ENCODE measurements at regions not wholly inside any gene's neighbourhood (a gene's known extent, or its start where the extent isn't known, plus 50 kb on each side); places are given as distances from the start of the nearest gene placed in this dataset.

- peak in 1 of 2 experiments; percentile 31 for DNase-seq
- no peaks in the 10 kb centered on the region for H3F3A ChIP-seq (ENCODE audit: insufficient read depth, low read depth)
- H3K4me3 ChIP-seq, result no peak overlapping the region
- H3K27ac ChIP-seq, result no peak overlapping the region
- H3K4me2 ChIP-seq, result no peak overlapping the region
- H3K4me1 ChIP-seq (replicated peaks; ENCODE audit: insufficient read depth), result no peaks in the 10 kb centered on the region
- H2AFZ ChIP-seq, result no peak overlapping the region; the same call in 1 of the 2 replicates
- H3K27me3 ChIP-seq (ENCODE audit: insufficient read depth, low read depth), result no peaks in the 10 kb centered on the region
- intact Hi-C loops (cut with micrococcal nuclease; ENCODE audit: unreplicated experiment), result no loop called here
- TF ChIP-seq CTCF (conservative IDR thresholded peaks at IDR 0.05) (no peak), EZH2 (IDR thresholded peaks at IDR 0.05; ENCODE audit: low read depth) (no peak)
- H4K20me1 ChIP-seq (ENCODE audit: insufficient read depth), result no peaks in the 10 kb centered on the region
- H3K9me2 ChIP-seq (ENCODE audit: insufficient read depth), result no peaks in the 10 kb centered on the region
- H3K79me2 ChIP-seq (ENCODE audit: low read depth), result no peaks in the 10 kb centered on the region
- no TSS peak for BruUV-seq (replicated peaks)
- ChIA-PET POLR2A (ENCODE audit: unreplicated experiment) (interaction anchor here (0.7 kb wide), 1 partner anchor 9 kb away, joined by 4 read pairs; no protein-coding TSS in a partner anchor), CTCF (interaction anchor here (0.6 kb wide), 1 partner anchor 1534 kb away, joined by 5 read pairs; no protein-coding TSS in a partner anchor)
- no peaks in the 10 kb centered on the region for H3K9me3 ChIP-seq (ENCODE audit: insufficient read depth, low read depth)
- no peaks in the 10 kb centered on the region for H3K36me3 ChIP-seq (ENCODE audit: low read depth)
These were observed 281.4 kb downstream of the HHIPL2 start for GRCh38 chr1:222266223-222267196.

GRCh38 chr1:222263791-222264190 lies 284.1 kb downstream of the HHIPL2 start:
- Histone ChIP-seq H4K20me1 (ENCODE audit: insufficient read depth) (no peaks in the 10 kb centered on the region), H3K9me3 (ENCODE audit: insufficient read depth, low read depth) (no peaks in the 10 kb centered on the region), H3K9me2 (ENCODE audit: insufficient read depth) (no peaks in the 10 kb centered on the region), H3F3A (ENCODE audit: insufficient read depth, low read depth) (no peaks in the 10 kb centered on the region), H3K27ac (no peak overlapping the region), H3K36me3 (ENCODE audit: low read depth) (no peaks in the 10 kb centered on the region), H3K4me1 (replicated peaks; ENCODE audit: insufficient read depth) (no peaks in the 10 kb centered on the region), H3K4me2 (no peak overlapping the region), H2AFZ (no peak overlapping the region), H3K27me3 (ENCODE audit: insufficient read depth, low read depth) (no peaks in the 10 kb centered on the region), H3K4me3 (no peak overlapping the region), H3K79me2 (ENCODE audit: low read depth) (no peaks in the 10 kb centered on the region)
- POLR2A ChIA-PET (ENCODE audit: unreplicated experiment), result no interaction called here
- no peak for TF ChIP-seq CTCF (conservative IDR thresholded peaks at IDR 0.05)
- TF ChIP-seq EZH2 (IDR thresholded peaks at IDR 0.05; ENCODE audit: low read depth), result no peak
- CTCF ChIA-PET, result no interaction called here
- intact Hi-C loops (cut with micrococcal nuclease; ENCODE audit: unreplicated experiment), result no loop called here
- DNase-seq, result no peak
- BruUV-seq (replicated peaks), result no TSS peak

GRCh38 chr1:222257027-222257426 lies 290.9 kb downstream of the HHIPL2 start:
- H3K9me3 ChIP-seq (ENCODE audit: insufficient read depth, low read depth), result no peaks in the 10 kb centered on the region; the same call in 1 of the 2 replicates
- no TSS peak for BruUV-seq (replicated peaks)
- no peak overlapping the region for H3K4me2 ChIP-seq
- TF ChIP-seq CTCF (conservative IDR thresholded peaks at IDR 0.05) (no peak), EZH2 (IDR thresholded peaks at IDR 0.05; ENCODE audit: low read depth) (no peak)
- H3K4me1 ChIP-seq (replicated peaks; ENCODE audit: insufficient read depth), result 0 out of 2 replicates have a peak, but pooled peaks cover 6% of the 10 kb centered on the region
- ChIA-PET CTCF (no interaction called here), POLR2A (ENCODE audit: unreplicated experiment) (no interaction called here)
- H3F3A ChIP-seq (ENCODE audit: insufficient read depth, low read depth), result no peaks in the 10 kb centered on the region
- no peaks in the 10 kb centered on the region for H3K9me2 ChIP-seq (ENCODE audit: insufficient read depth)
- H3K36me3 ChIP-seq (ENCODE audit: low read depth), result no peaks in the 10 kb centered on the region
- no peak overlapping the region for H2AFZ ChIP-seq
- no peaks in the 10 kb centered on the region for H3K79me2 ChIP-seq (ENCODE audit: low read depth)
- intact Hi-C loops (cut with micrococcal nuclease; ENCODE audit: unreplicated experiment), result no loop called here
- H3K27me3 ChIP-seq (ENCODE audit: insufficient read depth, low read depth), result no peaks in the 10 kb centered on the region
- no peak overlapping the region for H3K27ac ChIP-seq
- no peak for DNase-seq
- no peaks in the 10 kb centered on the region for H4K20me1 ChIP-seq (ENCODE audit: insufficient read depth)
- no peak overlapping the region for H3K4me3 ChIP-seq

Data from PC-9 (cell line).